Testis (tissue), 2 donors: ENCODE measurements at regions not wholly inside any gene's neighbourhood (a gene's known extent, or its start where the extent isn't known, plus 50 kb on each side); places are given as distances from the start of the nearest gene placed in this dataset.

Source experiments
- DNase-seq: peaks from one replicate; pipeline ENCODE4 v3.0.0-alpha.2; 2019
- H3K27ac ChIP-seq, 2 donors: fragments of 200-600 bp; sonication (generic); one replicate each; pipeline ENCODE4 v1.5.1; 2019
- H3K27me3 ChIP-seq: fragments of 200-600 bp; sonication (generic); one replicate; pipeline ENCODE4 v1.5.1; 2019
- H3K36me3 ChIP-seq: fragments of 200-600 bp; sonication (generic); one replicate; pipeline ENCODE4 v1.5.1; 2017; ENCODE audit warnings: low read depth; ENCODE audit errors: missing control alignments
- H3K4me1 ChIP-seq: fragments of 200-600 bp; sonication (generic); one replicate; pipeline ENCODE4 v1.5.1; 2019
- H3K4me3 ChIP-seq, 2 donors: fragments of 200-600 bp; sonication (generic); one replicate each; pipeline ENCODE4 v1.5.1; 2017 to 2019
- H3K9me3 ChIP-seq: fragments of 200-600 bp; sonication (generic); one replicate; pipeline ENCODE4 v1.5.1; 2017
- POLR2A ChIP-seq: fragments of 450-650 bp; IDR thresholded peaks from one replicate; pipeline ENCODE4 v1.6.1; 2017; ENCODE audit warnings: antibody characterized with exemption, mild to moderate bottlenecking, moderate library complexity
- WGBS, 2 donors: methylation state at CpG; one replicate each; pipeline ENCODE4 v1.1.5; 2018; 5-methylcytosine and 5-hydroxymethylcytosine counted together
- intact Hi-C: fragments of 100-400 bp; cut with DNase I; formaldehyde crosslinking; loops from one replicate; pipeline ENCODE4 v1.15.1; 2023; ENCODE audit warnings: low total_unique reads
- TF ChIP-seq, protein P1 (sequence below), 3 experiments: fragments of 450-650 bp in 2 of 3; fragments of 200-600 bp in 1 of 3; sonication (generic) in 1 of 3; IDR thresholded peaks; one replicate each; pipeline ENCODE4 v1.5.1; 2016 to 2019; ENCODE audit warnings: antibody characterized with exemption in 3 of 3, mild to moderate bottlenecking in 2 of 3, moderate library complexity in 1 of 3

DNA sequence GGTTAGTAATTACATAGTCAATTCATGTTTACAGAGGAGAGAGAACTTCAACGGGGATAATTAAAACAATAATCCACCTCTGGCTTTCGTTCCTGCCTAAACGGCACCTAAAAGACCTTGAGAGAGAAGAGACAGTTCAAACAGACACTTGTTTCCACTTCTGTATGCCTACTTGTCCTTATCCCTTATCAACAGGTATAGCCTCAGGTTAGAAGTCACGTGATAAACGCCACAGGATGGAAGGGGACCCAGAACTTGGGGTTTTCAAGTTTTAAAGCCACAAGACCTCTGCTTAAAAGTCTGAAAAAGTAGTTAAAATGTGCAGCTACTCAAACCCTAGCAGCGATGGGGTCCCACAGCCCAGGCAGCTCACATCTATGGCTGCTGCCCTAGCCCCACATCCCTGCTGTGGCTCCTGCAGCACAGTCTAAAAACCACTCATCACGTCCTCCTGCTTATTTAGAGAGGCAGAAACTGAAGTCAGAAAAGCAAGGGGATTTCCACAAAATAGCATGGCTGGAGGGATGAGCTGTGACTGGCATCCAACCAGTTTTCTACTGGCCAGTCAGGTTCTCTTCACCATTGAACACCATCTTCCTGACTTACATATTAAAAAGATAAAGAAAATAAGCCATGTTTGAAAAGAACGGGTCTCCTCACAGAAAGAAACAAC is 51.2 kb upstream of the SEC16B start:
- H3K4me3 ChIP-seq = no peak overlapping the region
- intact Hi-C loops = no loop called here
- H3K36me3 ChIP-seq = no peaks in the 10 kb centered on the region
- no peak for TF ChIP-seq POLR2A
- TF ChIP-seq, protein P1, sequence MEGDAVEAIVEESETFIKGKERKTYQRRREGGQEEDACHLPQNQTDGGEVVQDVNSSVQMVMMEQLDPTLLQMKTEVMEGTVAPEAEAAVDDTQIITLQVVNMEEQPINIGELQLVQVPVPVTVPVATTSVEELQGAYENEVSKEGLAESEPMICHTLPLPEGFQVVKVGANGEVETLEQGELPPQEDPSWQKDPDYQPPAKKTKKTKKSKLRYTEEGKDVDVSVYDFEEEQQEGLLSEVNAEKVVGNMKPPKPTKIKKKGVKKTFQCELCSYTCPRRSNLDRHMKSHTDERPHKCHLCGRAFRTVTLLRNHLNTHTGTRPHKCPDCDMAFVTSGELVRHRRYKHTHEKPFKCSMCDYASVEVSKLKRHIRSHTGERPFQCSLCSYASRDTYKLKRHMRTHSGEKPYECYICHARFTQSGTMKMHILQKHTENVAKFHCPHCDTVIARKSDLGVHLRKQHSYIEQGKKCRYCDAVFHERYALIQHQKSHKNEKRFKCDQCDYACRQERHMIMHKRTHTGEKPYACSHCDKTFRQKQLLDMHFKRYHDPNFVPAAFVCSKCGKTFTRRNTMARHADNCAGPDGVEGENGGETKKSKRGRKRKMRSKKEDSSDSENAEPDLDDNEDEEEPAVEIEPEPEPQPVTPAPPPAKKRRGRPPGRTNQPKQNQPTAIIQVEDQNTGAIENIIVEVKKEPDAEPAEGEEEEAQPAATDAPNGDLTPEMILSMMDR (IDR thresholded peaks at IDR 0.05) = no peak
- H3K4me1 ChIP-seq = no peaks in the 10 kb centered on the region
- 76 to 82% methylated on average over 8 of the region's 8 CpGs for WGBS, 2 donors
- DNase-seq = no peak
- H3K9me3 ChIP-seq = no peaks in the 10 kb centered on the region
- H3K27ac ChIP-seq = no peak overlapping the region
- no peaks in the 10 kb centered on the region for H3K27me3 ChIP-seq

DNA sequence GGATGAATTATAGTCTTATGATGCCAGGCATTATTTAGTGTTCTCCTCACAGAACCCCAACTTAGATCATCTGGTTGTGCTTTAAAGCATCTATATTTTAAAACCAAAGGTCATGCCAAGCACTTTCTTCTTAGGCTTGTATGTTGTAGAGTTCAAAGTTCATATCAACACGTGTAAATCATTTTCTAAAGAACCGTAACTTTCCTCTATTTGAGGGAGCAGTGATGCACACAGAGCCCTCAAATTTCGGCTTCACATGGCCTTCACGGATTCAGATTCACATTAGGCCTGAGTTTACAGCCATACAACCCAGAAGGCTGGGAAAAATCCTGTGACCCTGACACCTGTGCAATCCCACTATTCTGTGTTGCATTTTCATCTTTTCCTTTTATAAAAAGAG is 52.1 kb upstream of the SEC16B start:
- no peaks in the 10 kb centered on the region for H3K4me1 ChIP-seq
- H3K27me3 ChIP-seq = no peaks in the 10 kb centered on the region
- WGBS, 2 donors = 79 to 80% methylated on average over 4 of the region's 4 CpGs
- intact Hi-C loops = no loop called here
- no peaks in the 10 kb centered on the region for H3K36me3 ChIP-seq
- TF ChIP-seq POLR2A = no peak
- TF ChIP-seq, protein P1 (IDR thresholded peaks at IDR 0.05) = no peak
- no peak overlapping the region for H3K4me3 ChIP-seq
- DNase-seq = no peak
- no peaks in the 10 kb centered on the region for H3K9me3 ChIP-seq
- no peak overlapping the region for H3K27ac ChIP-seq

DNA sequence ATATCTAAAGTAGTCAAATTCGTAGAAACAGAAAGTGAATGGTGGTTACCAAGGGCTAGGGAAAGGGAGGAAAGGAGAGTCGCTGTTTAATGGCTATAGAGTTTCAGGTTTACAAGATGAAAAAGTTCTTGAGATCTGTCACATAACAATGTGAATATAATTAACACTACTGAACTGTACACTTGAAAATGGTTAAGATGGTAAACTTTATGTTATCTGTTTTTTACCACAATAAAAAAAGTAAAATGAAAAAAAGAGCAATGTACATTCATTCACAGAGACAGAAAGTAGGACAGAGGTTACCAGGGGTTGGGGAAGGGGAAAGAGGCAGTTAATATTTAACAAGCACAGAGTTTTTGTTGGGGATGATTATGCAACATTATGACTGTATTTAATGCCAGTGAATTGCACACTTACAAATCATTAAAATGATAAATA is 53.3 kb upstream of the SEC16B start:
- intact Hi-C loops = no loop called here
- Histone ChIP-seq H3K4me1 (no peaks in the 10 kb centered on the region), H3K27ac (no peak overlapping the region), H3K36me3 (no peaks in the 10 kb centered on the region), H3K27me3 (no peaks in the 10 kb centered on the region), H3K4me3 (no peak overlapping the region), H3K9me3 (no peaks in the 10 kb centered on the region)
- no peak for DNase-seq
- TF ChIP-seq POLR2A = no peak
- TF ChIP-seq, protein P1 (IDR thresholded peaks at IDR 0.05) = no peak
- 96 to 97% methylated on average over 2 of the region's 2 CpGs for WGBS, 2 donors

DNA sequence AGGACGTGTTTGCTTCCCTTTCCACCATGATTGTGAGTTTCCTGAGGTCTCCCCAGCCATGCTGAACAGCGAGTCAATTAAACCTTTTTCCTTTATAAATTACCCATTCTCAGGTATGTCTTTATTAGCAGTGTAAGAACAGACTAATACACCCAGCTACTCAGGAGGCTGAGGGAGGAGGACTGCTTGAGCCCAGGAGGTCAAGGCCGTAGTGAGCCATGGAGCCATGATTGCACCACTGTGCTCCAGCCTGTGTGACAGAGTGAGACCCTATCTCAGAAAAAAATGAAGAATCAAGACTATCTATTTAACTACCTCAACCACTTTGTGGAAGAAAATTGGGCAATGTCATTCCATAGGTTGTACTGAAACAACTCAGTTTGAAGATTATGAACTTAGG is 54.6 kb upstream of the SEC16B start:
- H3K36me3 ChIP-seq = no peaks in the 10 kb centered on the region
- WGBS, 2 donors = 97 to 98% methylated on average over 3 of the region's 3 CpGs

More for the DNA sequence above, 54.6 kb upstream of the SEC16B start:
- H3K4me1 ChIP-seq = no peaks in the 10 kb centered on the region
- no peak for DNase-seq
- H3K27me3 ChIP-seq = no peaks in the 10 kb centered on the region
- intact Hi-C loops = no loop called here
- H3K9me3 ChIP-seq = no peaks in the 10 kb centered on the region
- TF ChIP-seq POLR2A = no peak
- TF ChIP-seq, protein P1 (IDR thresholded peaks at IDR 0.05) = no peak
- H3K27ac ChIP-seq = no peak overlapping the region
- no peak overlapping the region for H3K4me3 ChIP-seq
